WTC11 (cell line): ENCODE measurements at regions not wholly inside any gene's neighbourhood (a gene's known extent, or its start where the extent isn't known, plus 50 kb on each side); places are given as distances from the start of the nearest gene placed in this dataset.

Experiments
- ATAC-seq: fragments of 200-7000 bp; cut with Tn5 transposase; 2 replicates; pipeline ENCODE4 v1.10.0; 2021; ENCODE audit warnings: mild to moderate bottlenecking, moderate library complexity
- CTCF ChIA-PET: fragments of 300-600 bp; sonication (Branson Sonifier 250); formaldehyde crosslinking; loops from one replicate; lab custom pipeline; 2021; ENCODE audit warnings: antibody characterized with exemption; lab: Charles Lee
- POLR2A ChIA-PET: fragments of 350-600 bp; sonication (Branson Sonifier 250); formaldehyde crosslinking; loops from one replicate; lab custom pipeline; 2021; ENCODE audit warnings: antibody characterized with exemption; lab: Charles Lee
- DNase-seq: peaks from one replicate; pipeline ENCODE4 v3.0.0; 2021; ENCODE audit warnings: low spot score
- H3K27ac Mint-ChIP-seq: 2 replicates; pipeline ENCODE4 v1.8.0; 2021; ENCODE audit warnings: mixed read lengths
- H3K27me3 Mint-ChIP-seq: 2 replicates; pipeline ENCODE4 v1.8.0; 2021; ENCODE audit warnings: low read depth, mild to moderate bottlenecking, moderate library complexity, mixed read lengths
- H3K36me3 Mint-ChIP-seq: 2 replicates; pipeline ENCODE4 v1.8.0; 2021; ENCODE audit warnings: mixed read lengths
- H3K4me1 Mint-ChIP-seq: 2 replicates; pipeline ENCODE4 v1.8.0; 2022; ENCODE audit warnings: mixed read lengths
- H3K4me3 Mint-ChIP-seq: 2 replicates; pipeline ENCODE4 v1.8.0; 2021; ENCODE audit warnings: mild to moderate bottlenecking, moderate library complexity, mixed read lengths
- H3K9me3 Mint-ChIP-seq: 2 replicates; pipeline ENCODE4 v1.8.0; 2021; ENCODE audit warnings: mixed read lengths
- ELF4 ChIP-seq: sonication (generic); formaldehyde crosslinking; IDR thresholded peaks from 2 replicates; pipeline ENCODE4 v1.8.1; 2022; ENCODE audit warnings: low read depth, mild to moderate bottlenecking, moderate library complexity, missing genetic modification reagents
- EMX1 ChIP-seq: fragments of 250-450 bp; sonication (Bioruptor Pico); IDR thresholded peaks from 2 replicates; pipeline ENCODE4 v1.8.0; 2021; ENCODE audit warnings: mild to moderate bottlenecking
- JAZF1 ChIP-seq: fragments of 250-450 bp; sonication (Bioruptor Pico); IDR thresholded peaks from 2 replicates; pipeline ENCODE4 v1.9.0; 2021; ENCODE audit warnings: moderate library complexity, mild to moderate bottlenecking, inconsistent platforms
- KAT7 ChIP-seq: sonication (generic); formaldehyde crosslinking; IDR thresholded peaks from 2 replicates; pipeline ENCODE4 v1.8.1; 2023; ENCODE audit warnings: missing genetic modification reagents, mild to moderate bottlenecking, borderline replicate concordance
- MXD4 ChIP-seq: fragments of 250-450 bp; sonication (Bioruptor Pico); IDR thresholded peaks from 2 replicates; pipeline ENCODE4 v1.8.0; 2021; ENCODE audit warnings: mild to moderate bottlenecking, moderate library complexity, borderline replicate concordance
- PRRX2 ChIP-seq: fragments of 250-450 bp; sonication (Bioruptor Pico); IDR thresholded peaks from 2 replicates; pipeline ENCODE4 v1.8.0; 2021; ENCODE audit warnings: mild to moderate bottlenecking
- RORB ChIP-seq: fragments of 250-450 bp; sonication (Bioruptor Pico); IDR thresholded peaks from 2 replicates; pipeline ENCODE4 v1.9.0; 2021; ENCODE audit warnings: mild to moderate bottlenecking
- SMAD4 ChIP-seq: sonication (generic); formaldehyde crosslinking; IDR thresholded peaks from 2 replicates; pipeline ENCODE4 v1.8.0; 2022; ENCODE audit warnings: mild to moderate bottlenecking, missing genetic modification reagents
- TCF7 ChIP-seq: sonication (generic); formaldehyde crosslinking; IDR thresholded peaks from 2 replicates; pipeline ENCODE4 v1.8.0; 2022; ENCODE audit warnings: mild to moderate bottlenecking, low read depth, missing genetic modification reagents, moderate library complexity
- ZNF121 ChIP-seq: sonication (generic); formaldehyde crosslinking; IDR thresholded peaks from 2 replicates; pipeline ENCODE4 v1.8.0; 2023; ENCODE audit warnings: missing genetic modification reagents
- ZNF219 ChIP-seq: sonication (generic); formaldehyde crosslinking; IDR thresholded peaks from 2 replicates; pipeline ENCODE4 v1.8.0; 2023; ENCODE audit warnings: missing genetic modification reagents, mild to moderate bottlenecking, borderline replicate concordance
- ZNF317 ChIP-seq: sonication (generic); formaldehyde crosslinking; IDR thresholded peaks from 2 replicates; pipeline ENCODE4 v1.8.1; 2023; ENCODE audit warnings: low read depth, mild to moderate bottlenecking, moderate library complexity, missing genetic modification reagents, borderline replicate concordance
- ZNF396 ChIP-seq: fragments of 250-450 bp; sonication (Bioruptor Pico); IDR thresholded peaks from 2 replicates; pipeline ENCODE4 v1.8.0; 2021; ENCODE audit warnings: mild to moderate bottlenecking, moderate library complexity, borderline replicate concordance
- ZNF512 ChIP-seq: sonication (generic); formaldehyde crosslinking; IDR thresholded peaks from 2 replicates; pipeline ENCODE4 v1.8.1; 2022; ENCODE audit warnings: missing genetic modification reagents, borderline replicate concordance
- ZNF532 ChIP-seq: fragments of 250-450 bp; sonication (Bioruptor Pico); IDR thresholded peaks from 2 replicates; pipeline ENCODE4 v1.9.0; 2021; ENCODE audit warnings: mild to moderate bottlenecking, borderline replicate concordance
- TF ChIP-seq, protein P1 (sequence below): sonication (generic); formaldehyde crosslinking; IDR thresholded peaks from 2 replicates; pipeline ENCODE4 v1.8.1; 2023; ENCODE audit warnings: mild to moderate bottlenecking, missing genetic modification reagents, borderline replicate concordance
- TF ChIP-seq, protein P2 (sequence below): fragments of 250-450 bp; sonication (Bioruptor Pico); IDR thresholded peaks from 2 replicates; pipeline ENCODE4 v1.9.0; 2021; ENCODE audit warnings: mild to moderate bottlenecking
- TF ChIP-seq, protein P3 (sequence below): sonication (generic); formaldehyde crosslinking; IDR thresholded peaks from 2 replicates; pipeline ENCODE4 v1.8.1; 2022; ENCODE audit warnings: low read depth, missing genetic modification reagents, borderline replicate concordance
- TF ChIP-seq, protein P4 (sequence below): sonication (generic); formaldehyde crosslinking; conservative IDR thresholded peaks from 2 replicates; pipeline ENCODE4 v1.8.1; 2023; ENCODE audit warnings: mild to moderate bottlenecking, low read depth, missing genetic modification reagents, moderate library complexity
- TF ChIP-seq, protein P5 (sequence below): fragments of 250-450 bp; sonication (Bioruptor Pico); IDR thresholded peaks from 2 replicates; pipeline ENCODE4 v2.1.2; 2022; ENCODE audit warnings: mild to moderate bottlenecking, moderate library complexity

- H3K36me3 Mint-ChIP-seq: peaks cover 6% of the 10 kb centered on the region
- no peak overlapping the region for H3K27ac Mint-ChIP-seq
- no peak overlapping the region for H3K4me3 Mint-ChIP-seq
- no peak for ATAC-seq
- no peak for DNase-seq
- ChIA-PET POLR2A (no interaction called here), CTCF (interaction anchor here (0.6 kb wide), 1 partner anchor 90 kb away, joined by 3 read pairs; no protein-coding TSS in a partner anchor)
- peaks cover 13% of the 10 kb centered on the region for H3K4me1 Mint-ChIP-seq
- no peaks in the 10 kb centered on the region for H3K27me3 Mint-ChIP-seq
- H3K9me3 Mint-ChIP-seq: peaks cover 11% of the 10 kb centered on the region
- TF ChIP-seq ZNF396 (no peak), ZNF532 (CRISPR knock-in tag) (no peak), EMX1 (no peak), PRRX2 (CRISPR knock-in tag) (no peak), TCF7 (CRISPR knock-in tag) (no peak), ZNF317 (CRISPR knock-in tag) (no peak), JAZF1 (CRISPR knock-in tag) (no peak), SMAD4 (no peak), ZNF512 (no peak), ELF4 (no peak), KAT7 (CRISPR knock-in tag) (no peak), ZNF121 (CRISPR knock-in tag) (no peak), MXD4 (CRISPR knock-in tag) (no peak), RORB (CRISPR knock-in tag) (no peak), ZNF219 (CRISPR knock-in tag) (no peak)
- TF ChIP-seq, protein P1, sequence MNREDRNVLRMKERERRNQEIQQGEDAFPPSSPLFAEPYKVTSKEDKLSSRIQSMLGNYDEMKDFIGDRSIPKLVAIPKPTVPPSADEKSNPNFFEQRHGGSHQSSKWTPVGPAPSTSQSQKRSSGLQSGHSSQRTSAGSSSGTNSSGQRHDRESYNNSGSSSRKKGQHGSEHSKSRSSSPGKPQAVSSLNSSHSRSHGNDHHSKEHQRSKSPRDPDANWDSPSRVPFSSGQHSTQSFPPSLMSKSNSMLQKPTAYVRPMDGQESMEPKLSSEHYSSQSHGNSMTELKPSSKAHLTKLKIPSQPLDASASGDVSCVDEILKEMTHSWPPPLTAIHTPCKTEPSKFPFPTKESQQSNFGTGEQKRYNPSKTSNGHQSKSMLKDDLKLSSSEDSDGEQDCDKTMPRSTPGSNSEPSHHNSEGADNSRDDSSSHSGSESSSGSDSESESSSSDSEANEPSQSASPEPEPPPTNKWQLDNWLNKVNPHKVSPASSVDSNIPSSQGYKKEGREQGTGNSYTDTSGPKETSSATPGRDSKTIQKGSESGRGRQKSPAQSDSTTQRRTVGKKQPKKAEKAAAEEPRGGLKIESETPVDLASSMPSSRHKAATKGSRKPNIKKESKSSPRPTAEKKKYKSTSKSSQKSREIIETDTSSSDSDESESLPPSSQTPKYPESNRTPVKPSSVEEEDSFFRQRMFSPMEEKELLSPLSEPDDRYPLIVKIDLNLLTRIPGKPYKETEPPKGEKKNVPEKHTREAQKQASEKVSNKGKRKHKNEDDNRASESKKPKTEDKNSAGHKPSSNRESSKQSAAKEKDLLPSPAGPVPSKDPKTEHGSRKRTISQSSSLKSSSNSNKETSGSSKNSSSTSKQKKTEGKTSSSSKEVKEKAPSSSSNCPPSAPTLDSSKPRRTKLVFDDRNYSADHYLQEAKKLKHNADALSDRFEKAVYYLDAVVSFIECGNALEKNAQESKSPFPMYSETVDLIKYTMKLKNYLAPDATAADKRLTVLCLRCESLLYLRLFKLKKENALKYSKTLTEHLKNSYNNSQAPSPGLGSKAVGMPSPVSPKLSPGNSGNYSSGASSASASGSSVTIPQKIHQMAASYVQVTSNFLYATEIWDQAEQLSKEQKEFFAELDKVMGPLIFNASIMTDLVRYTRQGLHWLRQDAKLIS: no peak
- TF ChIP-seq, protein P2, sequence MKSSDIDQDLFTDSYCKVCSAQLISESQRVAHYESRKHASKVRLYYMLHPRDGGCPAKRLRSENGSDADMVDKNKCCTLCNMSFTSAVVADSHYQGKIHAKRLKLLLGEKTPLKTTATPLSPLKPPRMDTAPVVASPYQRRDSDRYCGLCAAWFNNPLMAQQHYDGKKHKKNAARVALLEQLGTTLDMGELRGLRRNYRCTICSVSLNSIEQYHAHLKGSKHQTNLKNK (CRISPR knock-in tag): no peak
- TF ChIP-seq, protein P3, sequence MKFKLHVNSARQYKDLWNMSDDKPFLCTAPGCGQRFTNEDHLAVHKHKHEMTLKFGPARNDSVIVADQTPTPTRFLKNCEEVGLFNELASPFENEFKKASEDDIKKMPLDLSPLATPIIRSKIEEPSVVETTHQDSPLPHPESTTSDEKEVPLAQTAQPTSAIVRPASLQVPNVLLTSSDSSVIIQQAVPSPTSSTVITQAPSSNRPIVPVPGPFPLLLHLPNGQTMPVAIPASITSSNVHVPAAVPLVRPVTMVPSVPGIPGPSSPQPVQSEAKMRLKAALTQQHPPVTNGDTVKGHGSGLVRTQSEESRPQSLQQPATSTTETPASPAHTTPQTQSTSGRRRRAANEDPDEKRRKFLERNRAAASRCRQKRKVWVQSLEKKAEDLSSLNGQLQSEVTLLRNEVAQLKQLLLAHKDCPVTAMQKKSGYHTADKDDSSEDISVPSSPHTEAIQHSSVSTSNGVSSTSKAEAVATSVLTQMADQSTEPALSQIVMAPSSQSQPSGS (CRISPR knock-in tag): no peak
- TF ChIP-seq, protein P4, sequence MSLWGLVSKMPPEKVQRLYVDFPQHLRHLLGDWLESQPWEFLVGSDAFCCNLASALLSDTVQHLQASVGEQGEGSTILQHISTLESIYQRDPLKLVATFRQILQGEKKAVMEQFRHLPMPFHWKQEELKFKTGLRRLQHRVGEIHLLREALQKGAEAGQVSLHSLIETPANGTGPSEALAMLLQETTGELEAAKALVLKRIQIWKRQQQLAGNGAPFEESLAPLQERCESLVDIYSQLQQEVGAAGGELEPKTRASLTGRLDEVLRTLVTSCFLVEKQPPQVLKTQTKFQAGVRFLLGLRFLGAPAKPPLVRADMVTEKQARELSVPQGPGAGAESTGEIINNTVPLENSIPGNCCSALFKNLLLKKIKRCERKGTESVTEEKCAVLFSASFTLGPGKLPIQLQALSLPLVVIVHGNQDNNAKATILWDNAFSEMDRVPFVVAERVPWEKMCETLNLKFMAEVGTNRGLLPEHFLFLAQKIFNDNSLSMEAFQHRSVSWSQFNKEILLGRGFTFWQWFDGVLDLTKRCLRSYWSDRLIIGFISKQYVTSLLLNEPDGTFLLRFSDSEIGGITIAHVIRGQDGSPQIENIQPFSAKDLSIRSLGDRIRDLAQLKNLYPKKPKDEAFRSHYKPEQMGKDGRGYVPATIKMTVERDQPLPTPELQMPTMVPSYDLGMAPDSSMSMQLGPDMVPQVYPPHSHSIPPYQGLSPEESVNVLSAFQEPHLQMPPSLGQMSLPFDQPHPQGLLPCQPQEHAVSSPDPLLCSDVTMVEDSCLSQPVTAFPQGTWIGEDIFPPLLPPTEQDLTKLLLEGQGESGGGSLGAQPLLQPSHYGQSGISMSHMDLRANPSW (CRISPR knock-in tag): no peak
- TF ChIP-seq, protein P5, sequence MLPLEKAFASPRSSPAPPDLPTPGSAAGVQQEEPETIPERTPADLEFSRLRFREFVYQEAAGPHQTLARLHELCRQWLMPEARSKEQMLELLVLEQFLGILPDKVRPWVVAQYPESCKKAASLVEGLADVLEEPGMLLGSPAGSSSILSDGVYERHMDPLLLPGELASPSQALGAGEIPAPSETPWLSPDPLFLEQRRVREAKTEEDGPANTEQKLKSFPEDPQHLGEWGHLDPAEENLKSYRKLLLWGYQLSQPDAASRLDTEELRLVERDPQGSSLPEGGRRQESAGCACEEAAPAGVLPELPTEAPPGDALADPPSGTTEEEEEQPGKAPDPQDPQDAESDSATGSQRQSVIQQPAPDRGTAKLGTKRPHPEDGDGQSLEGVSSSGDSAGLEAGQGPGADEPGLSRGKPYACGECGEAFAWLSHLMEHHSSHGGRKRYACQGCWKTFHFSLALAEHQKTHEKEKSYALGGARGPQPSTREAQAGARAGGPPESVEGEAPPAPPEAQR: no peak
Observed at GRCh38 chr6:150510576-150510975, 89.1 kb upstream of the PLEKHG1 start.
